Neural crest cell (in vitro differentiated cells): ENCODE measurements at regions not wholly inside any gene's neighbourhood (a gene's known extent, or its start where the extent isn't known, plus 50 kb on each side); places are given as distances from the start of the nearest gene placed in this dataset.

Experiments
- DNase-seq: peaks from one replicate; pipeline ENCODE4 v3.0.0; 2021; ENCODE audit warnings: low read depth, mixed read lengths, low spot score
- H3K27ac Mint-ChIP-seq: one replicate; pipeline ENCODE4 v1.8.0; 2021; ENCODE audit warnings: mild to moderate bottlenecking, mixed read lengths; ENCODE audit not compliant: unreplicated experiment
- H3K27me3 Mint-ChIP-seq: 2 replicates; pipeline ENCODE4 v1.8.0; 2021; ENCODE audit warnings: low read depth, mild to moderate bottlenecking, mixed read lengths
- H3K36me3 Mint-ChIP-seq: 2 replicates; pipeline ENCODE4 v1.8.0; 2021; ENCODE audit warnings: low read depth, mild to moderate bottlenecking, mixed read lengths
- H3K4me1 Mint-ChIP-seq: 2 replicates; pipeline ENCODE4 v1.8.0; 2021; ENCODE audit warnings: mixed read lengths
- H3K4me3 Mint-ChIP-seq: one replicate; pipeline ENCODE4 v1.8.0; 2021; ENCODE audit warnings: mild to moderate bottlenecking, mixed read lengths
- H3K9me3 Mint-ChIP-seq: 2 replicates; pipeline ENCODE4 v1.8.0; 2021; ENCODE audit warnings: mixed read lengths
- CTCF ChIP-seq: fragments of 200-600 bp; sonication (generic); conservative IDR thresholded peaks from 2 replicates; pipeline ENCODE4 v1.5.0; 2021; ENCODE audit warnings: antibody characterized with exemption, mild to moderate bottlenecking

DNA sequence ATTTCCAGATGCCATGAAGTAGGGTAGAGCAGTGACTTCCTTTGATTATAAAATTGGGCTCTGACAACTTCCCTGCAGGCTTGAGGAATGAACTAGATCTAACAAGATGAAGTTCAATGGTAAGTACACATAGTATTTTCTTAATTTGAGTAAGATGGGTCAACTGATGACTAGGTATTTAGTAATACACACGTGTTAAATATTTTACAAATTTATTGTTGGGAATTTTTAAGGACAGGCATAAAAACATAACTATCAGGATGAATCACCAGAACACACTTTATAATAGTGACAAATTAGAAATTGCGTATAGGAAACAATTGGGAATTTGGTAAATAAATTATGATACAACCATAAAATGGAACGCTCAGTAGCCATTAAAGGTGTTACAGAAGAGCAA, 762.4 kb upstream of the SLC35B3 start:
- Mint-ChIP-seq H3K4me3 (no peak overlapping the region), H3K9me3 (no peaks in the 10 kb centered on the region), H3K27me3 (no peaks in the 10 kb centered on the region), H3K4me1 (no peaks in the 10 kb centered on the region), H3K36me3 (no peaks in the 10 kb centered on the region), H3K27ac (no peak overlapping the region)
- DNase-seq, result no peak
- no peak for TF ChIP-seq CTCF

DNA sequence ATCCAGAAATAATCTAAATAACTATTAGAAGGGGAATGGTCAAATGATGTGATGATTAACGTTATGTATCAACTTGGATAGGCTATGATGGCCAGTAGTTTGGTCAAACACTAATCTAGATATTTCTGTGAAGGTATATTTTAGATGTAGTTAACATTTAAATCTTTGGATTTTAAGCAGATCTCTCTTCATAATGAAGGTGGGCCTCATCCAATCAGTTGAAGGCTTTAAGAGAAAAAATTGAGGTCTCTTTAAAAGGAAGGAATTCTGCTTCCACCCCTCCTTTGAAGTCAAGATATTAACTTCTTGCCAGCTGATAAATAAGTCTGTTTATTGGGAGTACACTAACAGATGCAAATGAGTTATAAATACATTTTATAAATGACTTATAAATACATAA, 760.0 kb upstream of the SLC35B3 start:
- no peaks in the 10 kb centered on the region for H3K9me3 Mint-ChIP-seq
- no peak for DNase-seq
- H3K36me3 Mint-ChIP-seq, result no peaks in the 10 kb centered on the region
- H3K27me3 Mint-ChIP-seq, result no peaks in the 10 kb centered on the region
- no peak for TF ChIP-seq CTCF
- H3K27ac Mint-ChIP-seq, result no peak overlapping the region
- H3K4me1 Mint-ChIP-seq, result no peaks in the 10 kb centered on the region
- H3K4me3 Mint-ChIP-seq, result no peak overlapping the region

GRCh38 chr6:9192405-9192909, 757.1 kb upstream of the SLC35B3 start:
- no peak for TF ChIP-seq CTCF
- H3K36me3 Mint-ChIP-seq, result no peaks in the 10 kb centered on the region
- H3K4me3 Mint-ChIP-seq, result no peak overlapping the region
- no peak for DNase-seq
- H3K4me1 Mint-ChIP-seq, result no peaks in the 10 kb centered on the region
- H3K27ac Mint-ChIP-seq, result no peak overlapping the region
- no peaks in the 10 kb centered on the region for H3K9me3 Mint-ChIP-seq
- no peaks in the 10 kb centered on the region for H3K27me3 Mint-ChIP-seq

GRCh38 chr6:9186148-9186547, 750.8 kb upstream of the SLC35B3 start:
- Mint-ChIP-seq H3K27me3 (no peaks in the 10 kb centered on the region), H3K27ac (no peak overlapping the region), H3K4me3 (no peak overlapping the region), H3K36me3 (no peaks in the 10 kb centered on the region), H3K4me1 (no peaks in the 10 kb centered on the region), H3K9me3 (no peaks in the 10 kb centered on the region)
- no peak for DNase-seq
- TF ChIP-seq CTCF, result no peak

DNA sequence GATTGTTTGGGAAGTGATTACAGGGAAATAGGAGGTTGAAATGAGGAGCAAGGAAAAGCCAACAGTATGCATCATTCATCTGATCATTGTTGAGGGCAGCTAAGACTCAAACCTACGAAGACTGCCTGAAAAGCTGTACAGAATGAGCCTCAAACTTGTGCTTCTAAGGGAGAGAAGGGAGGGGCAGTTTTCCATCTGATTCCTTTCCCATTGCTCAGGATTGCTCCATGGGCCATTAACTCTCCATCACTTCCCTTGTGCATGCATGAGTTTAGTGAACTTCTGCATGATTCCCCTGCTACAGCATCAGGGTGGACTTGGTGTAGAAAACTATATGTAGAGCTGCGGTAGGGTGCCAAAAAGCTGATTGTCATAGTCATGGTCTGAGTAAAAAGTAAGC, 742.7 kb upstream of the SLC35B3 start:
- H3K27ac Mint-ChIP-seq, result no peak overlapping the region
- DNase-seq, result no peak
- no peak overlapping the region for H3K4me3 Mint-ChIP-seq
- no peaks in the 10 kb centered on the region for H3K4me1 Mint-ChIP-seq
- H3K27me3 Mint-ChIP-seq, result no peaks in the 10 kb centered on the region
- H3K9me3 Mint-ChIP-seq, result peaks cover 13% of the 10 kb centered on the region
- no peak for TF ChIP-seq CTCF
- H3K36me3 Mint-ChIP-seq, result peaks cover 2% of the 10 kb centered on the region

- H3K4me1 Mint-ChIP-seq, result no peaks in the 10 kb centered on the region
- no peak overlapping the region for H3K27ac Mint-ChIP-seq
- H3K4me3 Mint-ChIP-seq, result no peak overlapping the region
- H3K27me3 Mint-ChIP-seq, result no peaks in the 10 kb centered on the region
- no peak for TF ChIP-seq CTCF
- DNase-seq, result no peak
- H3K9me3 Mint-ChIP-seq, result peaks cover 12% of the 10 kb centered on the region
- H3K36me3 Mint-ChIP-seq, result peaks cover 2% of the 10 kb centered on the region
These were observed 737.9 kb upstream of the SLC35B3 start for GRCh38 chr6:9173229-9173628.
